ENCODE measurements at regions not wholly inside any gene's neighbourhood (a gene's known extent, or its start where the extent isn't known, plus 50 kb on each side); places are given as distances from the start of the nearest gene placed in this dataset.
"Not testable (repeated sequence)": the region's sequence is repeated elsewhere in the genome, so short reads cannot be mapped to it uniquely, and the experiment has no call there.

GRCh38 chr2:153420394-153420793, 58.2 kb downstream of the RPRM start:
- DNase-seq: no peak

GRCh38 chr2:153417077-153417476, 61.5 kb downstream of the RPRM start:
- no peak for DNase-seq

GRCh38 chr2:153416071-153416470, 62.5 kb downstream of the RPRM start:
- DNase-seq: no peak

- DNase-seq: no peak
These were observed 69.7 kb downstream of the RPRM start for GRCh38 chr2:153408710-153409385.

GRCh38 chr2:153405196-153405595, 73.4 kb downstream of the RPRM start:
- DNase-seq: no peak

- DNase-seq: peak; percentile 18
These were observed 73.8 kb downstream of the RPRM start for GRCh38 chr2:153404792-153405191.

- peak; percentile 40 for DNase-seq
These were observed 74.6 kb downstream of the RPRM start for GRCh38 chr2:153403940-153404339.

- DNase-seq: not testable (repeated sequence)
These were observed 75.2 kb downstream of the RPRM start for GRCh38 chr2:153403352-153403751.

- DNase-seq: no peak
These were observed 83.9 kb downstream of the RPRM start for GRCh38 chr2:153394686-153395085.

GRCh38 chr2:153394247-153394646, 84.3 kb downstream of the RPRM start:
- no peak for DNase-seq

GRCh38 chr2:153393518-153393917, 85.0 kb downstream of the RPRM start:
- DNase-seq: no peak

GRCh38 chr2:153391131-153391530, 87.4 kb downstream of the RPRM start:
- no peak for DNase-seq

GRCh38 chr2:153388246-153388645, 90.3 kb downstream of the RPRM start:
- DNase-seq: no peak

GRCh38 chr2:153387203-153387602, 91.4 kb downstream of the RPRM start:
- no peak for DNase-seq

GRCh38 chr2:153386481-153386897, 92.1 kb downstream of the RPRM start:
- DNase-seq: no peak

- DNase-seq: no peak
These were observed 104.9 kb downstream of the RPRM start for GRCh38 chr2:153373510-153374279.

GRCh38 chr2:153360239-153360638, 118.3 kb downstream of the RPRM start:
- DNase-seq: no peak

- no peak for DNase-seq
These were observed 124.2 kb downstream of the RPRM start for GRCh38 chr2:153354377-153354776.

- DNase-seq: no peak
These were observed 129.0 kb downstream of the RPRM start for GRCh38 chr2:153349603-153350002.

- no peak for DNase-seq
These were observed 130.6 kb downstream of the RPRM start for GRCh38 chr2:153347818-153348495.

- DNase-seq: no peak
These were observed 157.7 kb downstream of the RPRM start for GRCh38 chr2:153320879-153321278.

- DNase-seq: peak; percentile 2
These were observed 167.1 kb downstream of the RPRM start for GRCh38 chr2:153311432-153311831.

GRCh38 chr2:153308466-153308865, 170.1 kb downstream of the RPRM start:
- DNase-seq: no peak

- DNase-seq: no peak
These were observed 171.3 kb downstream of the RPRM start for GRCh38 chr2:153307223-153307622.
